ENCODE measurements at regions not wholly inside any gene's neighbourhood (a gene's known extent, or its start where the extent isn't known, plus 50 kb on each side); places are given as distances from the start of the nearest gene placed in this dataset.

GRCh38 chr5:162209005-162209605 is 141.5 kb downstream of the GABRG2 start:
- WGBS, 4 donors: 25 to 38% (median 27%) methylated on average over 5 of the region's 5 CpGs
- Histone ChIP-seq H3K4me3 (no peak overlapping the region), H3K27me3 (no peaks in the 10 kb centered on the region), H3K9me3 (replicated peaks in 1 of 3) (no peaks in the 10 kb centered on the region), H3K36me3 (replicated peaks in 1 of 2) (no peaks in the 10 kb centered on the region), H3K27ac (no peak overlapping the region), H3K4me1 (replicated peaks in 1 of 2) (no peaks in the 10 kb centered on the region)
- TF ChIP-seq CTCF (IDR thresholded peaks at IDR 0.05): peak; percentile 21 to 51 (median 40)
- TF ChIP-seq POLR2A (IDR thresholded peaks at IDR 0.05): no peak
- peak; percentile 27 to 83 (median 41) for DNase-seq
- intact Hi-C loops (cut with DNase I): no loop called here

GRCh38 chr5:162214551-162214950 is 147.0 kb downstream of the GABRG2 start:
- WGBS, 4 donors: 69 to 85% (median 78%) methylated on average over 2 of the region's 2 CpGs
- Histone ChIP-seq H3K9me3 (replicated peaks in 1 of 3) (no peaks in the 10 kb centered on the region), H3K27me3 (no peaks in the 10 kb centered on the region), H3K4me3 (no peak overlapping the region), H3K27ac (no peak overlapping the region), H3K4me1 (replicated peaks in 1 of 2) (no peaks in the 10 kb centered on the region), H3K36me3 (replicated peaks in 1 of 2) (no peaks in the 10 kb centered on the region)
- TF ChIP-seq POLR2A (IDR thresholded peaks at IDR 0.05) (no peak), CTCF (IDR thresholded peaks at IDR 0.05) (no peak)
- intact Hi-C loops (cut with DNase I): no loop called here
- DNase-seq: no peak

- no peaks in the 10 kb centered on the region for H3K9me3 ChIP-seq (replicated peaks in 1 of 3)
- H3K4me1 ChIP-seq (replicated peaks in 1 of 2): no peaks in the 10 kb centered on the region
- H3K4me3 ChIP-seq: no peak overlapping the region
- H3K36me3 ChIP-seq (replicated peaks in 1 of 2): no peaks in the 10 kb centered on the region
- H3K27ac ChIP-seq: no peak overlapping the region
- no peaks in the 10 kb centered on the region for H3K27me3 ChIP-seq
- WGBS, 4 donors: 83 to 96% (median 86%) methylated on average over 1 of the region's 1 CpG
- no peak for DNase-seq
- TF ChIP-seq POLR2A (IDR thresholded peaks at IDR 0.05) (no peak), CTCF (IDR thresholded peaks at IDR 0.05) (no peak)
- intact Hi-C loops (cut with DNase I): no loop called here
These were observed 149.5 kb downstream of the GABRG2 start for GRCh38 chr5:162217037-162217436.

GRCh38 chr5:162221910-162222309 is 154.3 kb downstream of the GABRG2 start:
- no peak for DNase-seq
- Histone ChIP-seq H3K4me1 (replicated peaks in 1 of 2) (no peaks in the 10 kb centered on the region), H3K4me3 (no peak overlapping the region), H3K27me3 (no peaks in the 10 kb centered on the region), H3K27ac (no peak overlapping the region), H3K9me3 (replicated peaks in 1 of 3) (peaks cover 0 to 6% (median 0%) of the 10 kb centered on the region in 3 donors), H3K36me3 (replicated peaks in 1 of 2) (no peaks in the 10 kb centered on the region)
- no peak for TF ChIP-seq POLR2A (IDR thresholded peaks at IDR 0.05)
- no peak for TF ChIP-seq CTCF (IDR thresholded peaks at IDR 0.05)
- intact Hi-C loops (cut with DNase I): no loop called here

Data from adrenal gland (tissue), 9 donors.